ENCODE measurements at regions not wholly inside any gene's neighbourhood (a gene's known extent, or its start where the extent isn't known, plus 50 kb on each side); places are given as distances from the start of the nearest gene placed in this dataset.

DNA sequence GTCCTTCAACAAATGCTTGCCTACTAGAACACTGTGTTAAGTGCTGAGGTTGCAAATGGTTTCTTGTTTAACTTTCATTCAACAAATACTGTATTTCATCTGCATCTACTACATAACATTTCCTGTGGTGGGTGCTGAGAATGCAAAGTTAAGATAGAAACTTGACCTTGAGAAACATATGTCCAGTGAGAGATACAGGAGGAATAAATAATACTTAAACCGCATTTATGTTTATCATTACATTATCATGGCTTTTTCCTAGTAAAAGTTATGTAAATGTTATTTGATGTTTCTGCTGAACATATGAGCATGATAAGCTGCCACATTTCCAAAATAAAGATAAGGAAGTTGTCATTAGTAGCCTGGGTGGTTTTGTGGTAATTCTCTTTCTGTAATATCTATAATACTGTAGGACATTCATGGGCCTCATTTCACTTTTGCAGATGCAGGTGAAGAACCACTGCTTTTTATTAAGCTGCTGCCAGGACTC is 590.4 kb downstream of the PLPP3 start:
- DNase-seq: no peak
- H3K4me1 ChIP-seq (ENCODE audit: control insufficient read depth, insufficient read depth, low read length): no peaks in the 10 kb centered on the region
- no peak overlapping the region for H3K27ac ChIP-seq (ENCODE audit: low read length)
- no peaks in the 10 kb centered on the region for H3K36me3 Mint-ChIP-seq
- no peak for ATAC-seq
- no peaks in the 10 kb centered on the region for H3K36me3 ChIP-seq (ENCODE audit: control insufficient read depth, insufficient read depth, low read length)
- no peak overlapping the region for H3K27ac Mint-ChIP-seq
- H3K27me3 Mint-ChIP-seq (ENCODE audit: low read depth in 2 of 2): peaks cover 0 to 2% of the 10 kb centered on the region in 2 donors
- no CpG with 5 or more reads among the region's 1 CpG for WGBS (ENCODE audit: insufficient coverage)
- H3K4me3 Mint-ChIP-seq: no peak overlapping the region
- H3K27me3 ChIP-seq (ENCODE audit: control insufficient read depth, insufficient read depth, low read length): no peaks in the 10 kb centered on the region
- no peaks in the 10 kb centered on the region for H3K9me3 ChIP-seq (ENCODE audit: control insufficient read depth, insufficient read depth, low read length)
- no peaks in the 10 kb centered on the region for H3K4me1 Mint-ChIP-seq
- intact Hi-C loops (cut with micrococcal nuclease): no loop called here
- TF ChIP-seq, protein P1, sequence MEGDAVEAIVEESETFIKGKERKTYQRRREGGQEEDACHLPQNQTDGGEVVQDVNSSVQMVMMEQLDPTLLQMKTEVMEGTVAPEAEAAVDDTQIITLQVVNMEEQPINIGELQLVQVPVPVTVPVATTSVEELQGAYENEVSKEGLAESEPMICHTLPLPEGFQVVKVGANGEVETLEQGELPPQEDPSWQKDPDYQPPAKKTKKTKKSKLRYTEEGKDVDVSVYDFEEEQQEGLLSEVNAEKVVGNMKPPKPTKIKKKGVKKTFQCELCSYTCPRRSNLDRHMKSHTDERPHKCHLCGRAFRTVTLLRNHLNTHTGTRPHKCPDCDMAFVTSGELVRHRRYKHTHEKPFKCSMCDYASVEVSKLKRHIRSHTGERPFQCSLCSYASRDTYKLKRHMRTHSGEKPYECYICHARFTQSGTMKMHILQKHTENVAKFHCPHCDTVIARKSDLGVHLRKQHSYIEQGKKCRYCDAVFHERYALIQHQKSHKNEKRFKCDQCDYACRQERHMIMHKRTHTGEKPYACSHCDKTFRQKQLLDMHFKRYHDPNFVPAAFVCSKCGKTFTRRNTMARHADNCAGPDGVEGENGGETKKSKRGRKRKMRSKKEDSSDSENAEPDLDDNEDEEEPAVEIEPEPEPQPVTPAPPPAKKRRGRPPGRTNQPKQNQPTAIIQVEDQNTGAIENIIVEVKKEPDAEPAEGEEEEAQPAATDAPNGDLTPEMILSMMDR (IDR thresholded peaks at IDR 0.05): no peak
- H3K9me3 Mint-ChIP-seq: peaks cover 2% of the 10 kb centered on the region in 2 donors
- H3K4me3 ChIP-seq (ENCODE audit: low read length): no peak overlapping the region

DNA sequence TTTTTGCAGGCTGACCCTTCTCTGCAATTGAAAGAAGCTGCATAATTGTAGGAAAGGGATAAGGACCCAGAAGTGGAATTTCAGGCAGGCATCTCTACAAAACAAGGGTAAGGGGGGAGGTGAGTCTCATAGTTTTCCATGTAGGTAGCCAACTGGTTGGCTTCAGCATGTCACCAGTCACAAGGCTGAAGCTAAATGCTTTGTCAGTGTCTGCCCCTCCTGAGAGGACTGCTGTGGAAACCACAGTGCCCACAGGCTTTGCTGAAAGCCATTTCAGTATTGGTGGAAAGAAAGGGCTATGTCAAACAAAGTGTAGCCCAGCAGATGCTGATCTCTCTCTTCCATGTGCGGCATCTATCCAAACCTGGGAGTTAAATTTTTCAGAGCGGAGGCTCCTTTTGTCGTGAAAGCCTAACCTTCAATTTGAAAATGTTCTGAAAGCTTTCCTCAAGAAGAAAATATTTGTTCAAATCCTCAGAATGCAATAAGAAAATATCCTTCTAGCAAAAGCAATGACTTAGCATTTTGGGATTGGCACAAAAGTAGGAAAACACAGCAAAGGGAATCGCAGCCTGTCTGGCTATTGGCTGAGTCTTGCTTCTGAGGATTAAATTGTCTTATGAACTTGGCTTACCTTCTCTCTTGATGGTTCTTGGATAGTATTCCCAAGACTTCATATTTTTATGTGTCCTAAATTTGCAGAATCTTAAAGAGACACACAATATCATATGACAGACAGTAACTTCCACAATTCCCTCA is 591.7 kb downstream of the PLPP3 start:
- ATAC-seq: no peak
- WGBS (ENCODE audit: insufficient coverage): 36% methylated on average over 4 of the region's 4 CpGs
- DNase-seq: no peak
- H3K36me3 ChIP-seq (ENCODE audit: control insufficient read depth, insufficient read depth, low read length): no peaks in the 10 kb centered on the region
- no peak overlapping the region for H3K4me3 ChIP-seq (ENCODE audit: low read length)
- peaks cover 2% of the 10 kb centered on the region in 2 donors for H3K9me3 Mint-ChIP-seq
- no peak overlapping the region for H3K4me3 Mint-ChIP-seq
- H3K27ac Mint-ChIP-seq: no peak overlapping the region
- H3K36me3 Mint-ChIP-seq: no peaks in the 10 kb centered on the region
- H3K9me3 ChIP-seq (ENCODE audit: control insufficient read depth, insufficient read depth, low read length): no peaks in the 10 kb centered on the region
- no peaks in the 10 kb centered on the region for H3K27me3 ChIP-seq (ENCODE audit: control insufficient read depth, insufficient read depth, low read length)
- no peaks in the 10 kb centered on the region for H3K4me1 Mint-ChIP-seq
- no peak overlapping the region for H3K27ac ChIP-seq (ENCODE audit: low read length)
- no peaks in the 10 kb centered on the region for H3K4me1 ChIP-seq (ENCODE audit: control insufficient read depth, insufficient read depth, low read length)
- TF ChIP-seq, protein P1 (IDR thresholded peaks at IDR 0.05): no peak
- intact Hi-C loops (cut with micrococcal nuclease): no loop called here
- peaks cover 0 to 2% of the 10 kb centered on the region in 2 donors for H3K27me3 Mint-ChIP-seq (ENCODE audit: low read depth in 2 of 2)

DNA sequence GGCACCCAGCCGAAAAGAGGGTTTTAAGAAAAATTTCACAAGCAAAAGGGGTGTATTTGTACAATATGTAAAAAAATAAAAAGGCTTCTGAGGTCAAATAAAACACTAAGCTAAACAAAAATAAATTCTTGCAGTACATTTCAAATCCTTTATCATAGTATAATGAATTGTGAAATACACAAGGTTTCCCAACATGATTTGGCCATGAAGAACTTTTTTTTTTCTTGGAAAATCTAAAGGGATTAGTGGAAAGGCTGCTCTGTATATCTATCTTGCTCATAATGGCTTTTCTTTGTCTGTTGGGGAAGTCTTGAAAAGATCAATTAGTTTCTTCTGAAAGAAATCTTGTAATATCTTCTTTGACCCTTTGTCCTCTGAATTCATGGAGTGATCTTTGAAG is 593.4 kb downstream of the PLPP3 start:
- no peak for ATAC-seq
- peaks cover 2% of the 10 kb centered on the region in 2 donors for H3K9me3 Mint-ChIP-seq
- no peaks in the 10 kb centered on the region for H3K9me3 ChIP-seq (ENCODE audit: control insufficient read depth, insufficient read depth, low read length)
- intact Hi-C loops (cut with micrococcal nuclease): no loop called here
- no peak for DNase-seq
- H3K27ac ChIP-seq (ENCODE audit: low read length): no peak overlapping the region
- peaks cover 0 to 2% of the 10 kb centered on the region in 2 donors for H3K27me3 Mint-ChIP-seq (ENCODE audit: low read depth in 2 of 2)
- no peaks in the 10 kb centered on the region for H3K36me3 ChIP-seq (ENCODE audit: control insufficient read depth, insufficient read depth, low read length)
- H3K27me3 ChIP-seq (ENCODE audit: control insufficient read depth, insufficient read depth, low read length): no peaks in the 10 kb centered on the region
- no peak overlapping the region for H3K4me3 Mint-ChIP-seq
- no peaks in the 10 kb centered on the region for H3K4me1 ChIP-seq (ENCODE audit: control insufficient read depth, insufficient read depth, low read length)
- no peak overlapping the region for H3K4me3 ChIP-seq (ENCODE audit: low read length)
- TF ChIP-seq, protein P1 (IDR thresholded peaks at IDR 0.05): no peak
- no peak overlapping the region for H3K27ac Mint-ChIP-seq
- 80% methylated on average over 1 of the region's 1 CpG for WGBS (ENCODE audit: insufficient coverage)
- no peaks in the 10 kb centered on the region for H3K4me1 Mint-ChIP-seq
- no peaks in the 10 kb centered on the region for H3K36me3 Mint-ChIP-seq
